ENCODE measurements at regions not wholly inside any gene's neighbourhood (a gene's known extent, or its start where the extent isn't known, plus 50 kb on each side); places are given as distances from the start of the nearest gene placed in this dataset.
"Not testable (repeated sequence)": the region's sequence is repeated elsewhere in the genome, so short reads cannot be mapped to it uniquely, and the experiment has no call there.

- no peaks in the 10 kb centered on the region for H3K9me3 Mint-ChIP-seq
- H3K4me3 Mint-ChIP-seq, result no peak overlapping the region
- peaks cover 15% of the 10 kb centered on the region for H3K4me1 Mint-ChIP-seq (ENCODE audit: unreplicated experiment)
- no peak for DNase-seq (ENCODE audit: extremely low spot score, unreplicated experiment)
- TF ChIP-seq, protein P1, sequence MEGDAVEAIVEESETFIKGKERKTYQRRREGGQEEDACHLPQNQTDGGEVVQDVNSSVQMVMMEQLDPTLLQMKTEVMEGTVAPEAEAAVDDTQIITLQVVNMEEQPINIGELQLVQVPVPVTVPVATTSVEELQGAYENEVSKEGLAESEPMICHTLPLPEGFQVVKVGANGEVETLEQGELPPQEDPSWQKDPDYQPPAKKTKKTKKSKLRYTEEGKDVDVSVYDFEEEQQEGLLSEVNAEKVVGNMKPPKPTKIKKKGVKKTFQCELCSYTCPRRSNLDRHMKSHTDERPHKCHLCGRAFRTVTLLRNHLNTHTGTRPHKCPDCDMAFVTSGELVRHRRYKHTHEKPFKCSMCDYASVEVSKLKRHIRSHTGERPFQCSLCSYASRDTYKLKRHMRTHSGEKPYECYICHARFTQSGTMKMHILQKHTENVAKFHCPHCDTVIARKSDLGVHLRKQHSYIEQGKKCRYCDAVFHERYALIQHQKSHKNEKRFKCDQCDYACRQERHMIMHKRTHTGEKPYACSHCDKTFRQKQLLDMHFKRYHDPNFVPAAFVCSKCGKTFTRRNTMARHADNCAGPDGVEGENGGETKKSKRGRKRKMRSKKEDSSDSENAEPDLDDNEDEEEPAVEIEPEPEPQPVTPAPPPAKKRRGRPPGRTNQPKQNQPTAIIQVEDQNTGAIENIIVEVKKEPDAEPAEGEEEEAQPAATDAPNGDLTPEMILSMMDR (conservative IDR thresholded peaks at IDR 0.05), result no peak
- no peaks in the 10 kb centered on the region for H3K36me3 Mint-ChIP-seq
- H3K27ac Mint-ChIP-seq, result no peak overlapping the region
- H3K27me3 Mint-ChIP-seq, result no peaks in the 10 kb centered on the region
Measured at GRCh38 chr5:115452083-115452482, 92.5 kb downstream of the FEM1C start.

DNA sequence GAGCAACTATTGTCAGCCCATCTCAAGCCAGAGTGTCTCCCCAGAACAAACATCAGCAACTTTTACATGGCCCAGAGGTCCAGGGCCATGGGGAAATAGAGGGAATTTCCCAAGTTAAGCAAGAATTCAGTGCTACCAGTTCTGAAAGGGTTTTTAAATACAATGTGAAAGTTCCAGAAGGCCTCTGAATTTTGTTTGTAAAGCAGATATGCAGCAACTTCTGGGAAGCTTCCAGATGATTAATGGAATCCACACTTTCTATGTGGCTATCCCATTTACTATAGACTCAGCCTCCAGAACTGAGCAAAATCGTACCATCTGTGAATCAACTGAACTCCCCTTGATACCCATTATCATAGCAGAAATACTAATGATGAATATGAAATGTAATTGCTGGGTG lies 93.8 kb downstream of the FEM1C start:
- no peaks in the 10 kb centered on the region for H3K36me3 Mint-ChIP-seq
- H3K4me1 Mint-ChIP-seq (ENCODE audit: unreplicated experiment), result peaks cover 12% of the 10 kb centered on the region
- peak overlapping the region; percentile 16 for H3K4me3 Mint-ChIP-seq
- no peak for DNase-seq (ENCODE audit: extremely low spot score, unreplicated experiment)
- H3K27me3 Mint-ChIP-seq, result no peaks in the 10 kb centered on the region
- no peaks in the 10 kb centered on the region for H3K9me3 Mint-ChIP-seq
- H3K27ac Mint-ChIP-seq, result no peak overlapping the region
- TF ChIP-seq, protein P1 (conservative IDR thresholded peaks at IDR 0.05), result no peak

- peaks cover 12% of the 10 kb centered on the region for H3K4me1 Mint-ChIP-seq (ENCODE audit: unreplicated experiment)
- not testable (repeated sequence) for H3K4me3 Mint-ChIP-seq; DNase-seq (ENCODE audit: extremely low spot score, unreplicated experiment); H3K27ac Mint-ChIP-seq; H3K9me3 Mint-ChIP-seq; H3K36me3 Mint-ChIP-seq; H3K27me3 Mint-ChIP-seq
Measured at GRCh38 chr5:115448630-115449029, 95.9 kb downstream of the FEM1C start.

- no peaks in the 10 kb centered on the region for H3K4me1 Mint-ChIP-seq (ENCODE audit: unreplicated experiment)
- no peak overlapping the region for H3K4me3 Mint-ChIP-seq
- H3K9me3 Mint-ChIP-seq, result peaks cover 9% of the 10 kb centered on the region
- no peaks in the 10 kb centered on the region for H3K36me3 Mint-ChIP-seq
- TF ChIP-seq, protein P1 (conservative IDR thresholded peaks at IDR 0.05), result no peak
- H3K27me3 Mint-ChIP-seq, result peaks cover 4% of the 10 kb centered on the region
- no peak for DNase-seq (ENCODE audit: extremely low spot score, unreplicated experiment)
- H3K27ac Mint-ChIP-seq, result no peak overlapping the region
Measured at GRCh38 chr5:115440782-115441451, 103.7 kb downstream of the FEM1C start.

DNA sequence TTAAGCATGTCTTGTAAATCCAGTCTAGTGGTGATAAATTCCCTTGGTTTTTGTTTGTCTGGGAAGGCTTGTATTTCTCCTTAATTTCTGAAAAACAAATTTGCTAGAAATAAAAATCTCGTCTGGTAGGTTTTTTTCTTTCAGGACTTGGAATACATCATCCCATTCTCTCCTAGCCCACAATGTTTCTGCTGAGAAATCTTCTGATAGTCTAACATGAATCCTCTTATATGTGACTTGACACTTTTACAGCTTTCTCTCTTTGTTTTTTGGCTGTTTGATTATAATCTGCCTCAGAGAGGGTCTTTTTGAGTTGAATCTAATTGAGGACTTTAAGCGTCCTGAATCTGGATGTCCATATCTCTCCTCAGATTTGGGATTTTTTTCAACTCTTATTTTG lies 104.9 kb downstream of the FEM1C start:
- TF ChIP-seq, protein P1 (conservative IDR thresholded peaks at IDR 0.05), result no peak
- peaks cover 2% of the 10 kb centered on the region for H3K27me3 Mint-ChIP-seq
- DNase-seq (ENCODE audit: extremely low spot score, unreplicated experiment), result no peak
- no peaks in the 10 kb centered on the region for H3K36me3 Mint-ChIP-seq
- no peaks in the 10 kb centered on the region for H3K4me1 Mint-ChIP-seq (ENCODE audit: unreplicated experiment)
- peaks cover 9% of the 10 kb centered on the region for H3K9me3 Mint-ChIP-seq
- H3K4me3 Mint-ChIP-seq, result no peak overlapping the region
- no peak overlapping the region for H3K27ac Mint-ChIP-seq

GRCh38 chr5:115439042-115439441 lies 105.5 kb downstream of the FEM1C start:
- H3K27ac Mint-ChIP-seq, result no peak overlapping the region
- H3K36me3 Mint-ChIP-seq, result no peaks in the 10 kb centered on the region

More at GRCh38 chr5:115439042-115439441, 105.5 kb downstream of the FEM1C start:
- Mint-ChIP-seq H3K4me3 (no peak overlapping the region), H3K9me3 (peaks cover 9% of the 10 kb centered on the region), H3K27me3 (no peaks in the 10 kb centered on the region), H3K4me1 (ENCODE audit: unreplicated experiment) (no peaks in the 10 kb centered on the region)
- TF ChIP-seq, protein P1 (conservative IDR thresholded peaks at IDR 0.05), result no peak
- no peak for DNase-seq (ENCODE audit: extremely low spot score, unreplicated experiment)

Measured in type B pancreatic cell (in vitro differentiated cells).